ENCODE measurements at regions not wholly inside any gene's neighbourhood (a gene's known extent, or its start where the extent isn't known, plus 50 kb on each side); places are given as distances from the start of the nearest gene placed in this dataset.

DNA sequence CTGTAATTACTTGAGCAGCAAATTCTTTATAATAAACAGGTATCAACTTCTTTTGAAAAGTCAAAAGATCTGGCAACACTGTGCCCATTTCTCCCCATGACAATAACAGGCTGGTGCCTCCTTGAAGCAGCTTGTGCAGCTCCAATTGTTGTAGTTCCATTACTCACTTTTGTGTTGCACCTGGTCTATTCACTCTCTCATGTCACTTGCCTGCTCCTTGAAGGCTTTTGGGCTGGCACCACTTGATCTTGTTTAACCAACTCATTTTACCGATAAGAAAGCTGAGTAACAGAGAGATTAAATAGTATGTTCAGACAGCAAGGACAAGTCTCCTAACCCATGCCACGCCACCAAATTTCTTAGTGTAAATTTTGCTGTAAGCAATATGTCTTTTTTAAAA is 314.5 kb downstream of the OSR1 start:
- Histone ChIP-seq H3K27ac (replicated peaks) (no peak overlapping the region), H3K4me1 (peaks cover 56% of the 10 kb centered on the region), H3K36me3 (no peaks in the 10 kb centered on the region), H3K9me3 (replicated peaks) (no peaks in the 10 kb centered on the region), H3K27me3 (ENCODE audit: low read depth) (no peaks in the 10 kb centered on the region), H3K4me3 (no peak overlapping the region)
- no peak for DNase-seq
- intact Hi-C loops (cut with micrococcal nuclease), result no loop called here
- TF ChIP-seq, protein P1, sequence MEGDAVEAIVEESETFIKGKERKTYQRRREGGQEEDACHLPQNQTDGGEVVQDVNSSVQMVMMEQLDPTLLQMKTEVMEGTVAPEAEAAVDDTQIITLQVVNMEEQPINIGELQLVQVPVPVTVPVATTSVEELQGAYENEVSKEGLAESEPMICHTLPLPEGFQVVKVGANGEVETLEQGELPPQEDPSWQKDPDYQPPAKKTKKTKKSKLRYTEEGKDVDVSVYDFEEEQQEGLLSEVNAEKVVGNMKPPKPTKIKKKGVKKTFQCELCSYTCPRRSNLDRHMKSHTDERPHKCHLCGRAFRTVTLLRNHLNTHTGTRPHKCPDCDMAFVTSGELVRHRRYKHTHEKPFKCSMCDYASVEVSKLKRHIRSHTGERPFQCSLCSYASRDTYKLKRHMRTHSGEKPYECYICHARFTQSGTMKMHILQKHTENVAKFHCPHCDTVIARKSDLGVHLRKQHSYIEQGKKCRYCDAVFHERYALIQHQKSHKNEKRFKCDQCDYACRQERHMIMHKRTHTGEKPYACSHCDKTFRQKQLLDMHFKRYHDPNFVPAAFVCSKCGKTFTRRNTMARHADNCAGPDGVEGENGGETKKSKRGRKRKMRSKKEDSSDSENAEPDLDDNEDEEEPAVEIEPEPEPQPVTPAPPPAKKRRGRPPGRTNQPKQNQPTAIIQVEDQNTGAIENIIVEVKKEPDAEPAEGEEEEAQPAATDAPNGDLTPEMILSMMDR (IDR thresholded peaks at IDR 0.05; ENCODE audit: borderline replicate concordance), result no peak

DNA sequence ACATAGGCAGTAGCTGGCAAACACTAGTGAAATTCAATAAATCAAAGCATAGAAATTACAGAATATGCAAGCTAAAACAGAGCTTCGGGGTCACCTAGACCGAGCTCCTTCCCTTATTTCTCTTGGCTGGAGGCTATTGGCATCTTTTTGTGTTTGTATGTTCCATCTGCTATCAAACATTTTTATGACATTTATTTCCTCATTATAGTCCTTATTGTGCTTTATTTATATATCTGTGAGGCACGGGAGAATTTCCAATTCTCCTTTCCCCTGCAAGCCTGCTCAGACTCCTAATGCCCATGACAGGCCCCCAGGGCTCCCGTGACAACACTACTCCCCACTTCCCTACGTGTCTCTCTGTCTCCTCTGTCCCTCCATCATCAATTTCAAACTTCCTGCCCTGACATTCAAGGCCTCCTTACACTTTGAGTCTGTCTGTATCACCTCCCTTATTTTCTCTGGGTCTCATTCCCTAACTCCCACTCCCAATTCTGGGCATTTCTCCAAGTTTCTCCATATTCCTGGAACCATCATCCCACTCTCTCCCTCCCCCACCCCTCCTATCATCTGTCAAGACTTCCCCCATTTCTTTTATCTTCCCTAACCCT is 316.9 kb downstream of the OSR1 start:
- intact Hi-C loops (cut with micrococcal nuclease), result no loop called here
- H3K4me3 ChIP-seq, result no peak overlapping the region
- DNase-seq, result no peak
- no peaks in the 10 kb centered on the region for H3K36me3 ChIP-seq
- H3K4me1 ChIP-seq, result peaks cover 55% of the 10 kb centered on the region
- H3K27me3 ChIP-seq (ENCODE audit: low read depth), result no peaks in the 10 kb centered on the region
- no peak overlapping the region for H3K27ac ChIP-seq (replicated peaks)
- TF ChIP-seq, protein P1 (IDR thresholded peaks at IDR 0.05; ENCODE audit: borderline replicate concordance), result no peak
- no peaks in the 10 kb centered on the region for H3K9me3 ChIP-seq (replicated peaks)

DNA sequence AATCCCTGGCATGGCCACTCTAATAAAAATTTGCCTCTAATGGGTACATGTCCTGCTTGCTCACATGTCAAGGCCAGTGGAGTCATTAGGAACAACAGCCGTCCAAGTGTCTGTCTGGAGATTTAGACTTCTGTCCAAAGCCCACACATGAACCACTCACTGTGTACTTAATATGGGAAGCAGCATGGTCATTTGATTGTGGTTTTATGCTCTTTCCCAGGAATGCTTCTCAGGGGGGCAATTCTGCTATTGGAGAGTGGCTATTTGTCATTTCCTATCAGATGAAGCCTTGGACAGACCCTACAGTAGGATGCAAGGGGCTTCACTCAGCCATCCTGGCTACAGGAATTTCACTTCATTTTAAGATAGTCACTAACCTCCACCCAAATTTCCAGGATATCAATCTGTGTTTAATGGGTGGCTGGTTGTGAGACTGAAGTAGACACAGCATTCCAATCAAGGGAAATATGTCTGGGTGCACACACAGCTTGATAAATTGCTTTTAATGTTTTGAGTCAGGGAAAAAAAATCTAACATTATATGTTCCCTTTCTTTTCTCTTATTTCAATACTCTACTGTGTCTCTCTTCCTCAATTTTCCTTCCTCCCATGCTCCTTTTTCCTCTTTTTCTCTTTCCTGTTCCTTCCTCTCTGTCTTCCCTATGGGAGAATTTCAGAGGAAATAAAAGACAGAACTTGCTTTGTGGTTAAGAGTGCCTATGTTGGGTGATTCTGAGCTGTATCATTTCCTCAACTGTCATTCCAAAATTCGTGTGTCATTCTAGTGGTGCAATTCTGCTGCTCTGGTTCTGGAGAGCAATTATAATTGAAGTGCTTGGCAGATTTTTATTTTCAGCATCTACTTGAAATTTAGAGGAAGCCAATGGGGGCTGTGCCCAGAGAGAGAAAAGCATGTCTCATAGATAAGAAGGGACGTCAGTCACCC is 320.1 kb downstream of the OSR1 start:
- no peak for DNase-seq
- no peaks in the 10 kb centered on the region for H3K9me3 ChIP-seq (replicated peaks)
- TF ChIP-seq, protein P1 (IDR thresholded peaks at IDR 0.05; ENCODE audit: borderline replicate concordance), result no peak
- no peak overlapping the region for H3K4me3 ChIP-seq
- no peaks in the 10 kb centered on the region for H3K36me3 ChIP-seq
- H3K4me1 ChIP-seq, result peaks cover 31% of the 10 kb centered on the region
- intact Hi-C loops (cut with micrococcal nuclease), result no loop called here
- peak overlapping the region; percentile 6 for H3K27ac ChIP-seq (replicated peaks)
- no peaks in the 10 kb centered on the region for H3K27me3 ChIP-seq (ENCODE audit: low read depth)

DNA sequence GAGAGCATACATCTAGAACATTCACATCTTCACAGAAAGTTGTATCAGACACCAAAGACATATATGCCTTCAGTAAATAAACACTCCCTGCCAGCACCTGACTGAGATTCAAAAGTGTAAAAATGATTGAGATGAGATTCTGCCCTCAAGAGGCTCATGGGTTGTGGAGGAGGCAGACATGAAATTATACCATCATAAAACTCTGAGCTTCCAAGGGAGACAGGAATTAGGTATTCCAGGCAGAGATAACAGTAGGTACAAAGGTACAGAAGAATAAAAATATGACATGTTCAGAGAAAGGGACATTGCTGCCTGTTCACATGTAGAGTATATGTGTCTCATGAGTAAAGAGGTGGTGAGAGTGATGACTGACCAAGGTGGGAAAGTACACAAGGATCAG is 322.3 kb downstream of the OSR1 start:
- peak overlapping the region; percentile 55 for H3K27ac ChIP-seq (replicated peaks)
- no peak for DNase-seq
- TF ChIP-seq, protein P1 (IDR thresholded peaks at IDR 0.05; ENCODE audit: borderline replicate concordance), result no peak
- peaks cover 25% of the 10 kb centered on the region for H3K4me1 ChIP-seq
- no peak overlapping the region for H3K4me3 ChIP-seq
- no peaks in the 10 kb centered on the region for H3K9me3 ChIP-seq (replicated peaks)
- H3K27me3 ChIP-seq (ENCODE audit: low read depth), result no peaks in the 10 kb centered on the region
- no peaks in the 10 kb centered on the region for H3K36me3 ChIP-seq
- intact Hi-C loops (cut with micrococcal nuclease), result no loop called here

DNA sequence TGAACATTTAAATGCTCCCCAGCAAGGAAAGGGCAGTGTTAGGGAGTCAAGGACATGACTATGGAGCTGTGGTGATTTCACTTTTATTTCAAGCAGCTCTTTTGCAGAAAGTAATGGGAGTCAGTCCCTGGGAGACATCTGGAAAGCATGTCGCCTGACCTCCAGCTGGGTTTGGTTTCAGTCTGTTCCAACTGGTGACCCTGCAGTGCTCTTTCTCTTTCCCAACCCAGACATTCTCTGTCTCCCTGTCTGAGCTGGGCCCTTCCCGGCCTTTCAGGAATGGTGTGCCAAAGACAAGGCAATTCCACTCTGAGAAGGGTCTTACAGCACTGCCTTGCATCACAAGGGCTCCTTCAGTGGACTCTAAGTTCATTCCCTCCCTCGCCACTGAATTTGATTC is 323.2 kb downstream of the OSR1 start:
- Histone ChIP-seq H3K36me3 (no peaks in the 10 kb centered on the region), H3K4me1 (peaks cover 25% of the 10 kb centered on the region), H3K27ac (replicated peaks) (peak overlapping the region; percentile 55), H3K27me3 (ENCODE audit: low read depth) (no peaks in the 10 kb centered on the region), H3K9me3 (replicated peaks) (no peaks in the 10 kb centered on the region), H3K4me3 (no peak overlapping the region)
- intact Hi-C loops (cut with micrococcal nuclease), result no loop called here
- DNase-seq, result peak; percentile 20
- TF ChIP-seq, protein P1 (IDR thresholded peaks at IDR 0.05; ENCODE audit: borderline replicate concordance), result no peak
